ENCODE measurements at regions not wholly inside any gene's neighbourhood (a gene's known extent, or its start where the extent isn't known, plus 50 kb on each side); places are given as distances from the start of the nearest gene placed in this dataset.

GRCh38 chr18:43776997-43777396 lies 499.7 kb upstream of the SYT4 start:
- H3K79me2 ChIP-seq (ENCODE audit: insufficient read depth, low read length): no peaks in the 10 kb centered on the region
- no peaks in the 10 kb centered on the region for H3K9me3 ChIP-seq (ENCODE audit: insufficient read depth, low read depth, low read length)
- no peaks in the 10 kb centered on the region for H4K20me1 ChIP-seq (ENCODE audit: insufficient read depth, low read length)
- TF ChIP-seq CTCF (IDR thresholded peaks at IDR 0.05; ENCODE audit: insufficient read depth, low read depth, low read length) (no peak), EZH2 (IDR thresholded peaks at IDR 0.05; ENCODE audit: insufficient read depth, low read length) (no peak)
- no peak overlapping the region for H3K9ac ChIP-seq (ENCODE audit: low read length)
- no peak overlapping the region for H2AFZ ChIP-seq (ENCODE audit: low read depth, low read length)
- peaks cover 3% of the 10 kb centered on the region for H3K4me1 ChIP-seq (ENCODE audit: insufficient read depth, low read length)
- no peaks in the 10 kb centered on the region for H3K27me3 Mint-ChIP-seq (ENCODE audit: low read depth, unreplicated experiment)
- no peaks in the 10 kb centered on the region for H3K36me3 ChIP-seq (ENCODE audit: insufficient read depth, low read length)
- H3K4me2 ChIP-seq (ENCODE audit: low read length): no peak overlapping the region
- H3K27ac Mint-ChIP-seq (ENCODE audit: unreplicated experiment): no peak overlapping the region
- H3K4me3 ChIP-seq (ENCODE audit: insufficient read depth, low read depth, low read length): no peak overlapping the region
- no peak overlapping the region for H3K4me3 Mint-ChIP-seq (ENCODE audit: unreplicated experiment)
- peaks cover 15% of the 10 kb centered on the region for H3K4me1 Mint-ChIP-seq (ENCODE audit: low read depth, unreplicated experiment)
- H3K36me3 Mint-ChIP-seq (ENCODE audit: low read depth, unreplicated experiment): no peaks in the 10 kb centered on the region
- DNase-seq (ENCODE audit: low read depth) (no peak), FAIRE-seq (peak; percentile 5)
- H3K27ac ChIP-seq (ENCODE audit: low read depth, low read length): no peak overlapping the region
- no peaks in the 10 kb centered on the region for H3K9me3 Mint-ChIP-seq (ENCODE audit: unreplicated experiment)
- H3K27me3 ChIP-seq (ENCODE audit: insufficient read depth, low read length): no peaks in the 10 kb centered on the region

GRCh38 chr18:43777636-43778304 lies 500.5 kb upstream of the SYT4 start:
- DNase-seq (ENCODE audit: low read depth) (no peak), FAIRE-seq (no peak)
- Histone ChIP-seq H4K20me1 (ENCODE audit: insufficient read depth, low read length) (no peaks in the 10 kb centered on the region), H3K36me3 (ENCODE audit: insufficient read depth, low read length) (no peaks in the 10 kb centered on the region), H3K4me2 (ENCODE audit: low read length) (no peak overlapping the region), H3K9ac (ENCODE audit: low read length) (no peak overlapping the region), H3K9me3 (ENCODE audit: insufficient read depth, low read depth, low read length) (no peaks in the 10 kb centered on the region), H3K27ac (ENCODE audit: low read depth, low read length) (no peak overlapping the region), H3K4me1 (ENCODE audit: insufficient read depth, low read length) (peaks cover 3% of the 10 kb centered on the region), H2AFZ (ENCODE audit: low read depth, low read length) (no peak overlapping the region), H3K4me3 (ENCODE audit: insufficient read depth, low read depth, low read length) (no peak overlapping the region), H3K27me3 (ENCODE audit: insufficient read depth, low read length) (no peaks in the 10 kb centered on the region), H3K79me2 (ENCODE audit: insufficient read depth, low read length) (no peaks in the 10 kb centered on the region)
- H3K4me3 Mint-ChIP-seq (ENCODE audit: unreplicated experiment): no peak overlapping the region
- TF ChIP-seq EZH2 (IDR thresholded peaks at IDR 0.05; ENCODE audit: insufficient read depth, low read length): no peak
- no peak for TF ChIP-seq CTCF (IDR thresholded peaks at IDR 0.05; ENCODE audit: insufficient read depth, low read depth, low read length)
- no peak overlapping the region for H3K27ac Mint-ChIP-seq (ENCODE audit: unreplicated experiment)
- no peaks in the 10 kb centered on the region for H3K36me3 Mint-ChIP-seq (ENCODE audit: low read depth, unreplicated experiment)
- H3K27me3 Mint-ChIP-seq (ENCODE audit: low read depth, unreplicated experiment): no peaks in the 10 kb centered on the region
- H3K4me1 Mint-ChIP-seq (ENCODE audit: low read depth, unreplicated experiment): peaks cover 15% of the 10 kb centered on the region
- no peaks in the 10 kb centered on the region for H3K9me3 Mint-ChIP-seq (ENCODE audit: unreplicated experiment)

GRCh38 chr18:43780782-43781340 lies 503.6 kb upstream of the SYT4 start:
- no peak overlapping the region for H2AFZ ChIP-seq (ENCODE audit: low read depth, low read length)
- no peak for TF ChIP-seq CTCF (IDR thresholded peaks at IDR 0.05; ENCODE audit: insufficient read depth, low read depth, low read length)
- TF ChIP-seq EZH2 (IDR thresholded peaks at IDR 0.05; ENCODE audit: insufficient read depth, low read length): no peak
- H3K9me3 ChIP-seq (ENCODE audit: insufficient read depth, low read depth, low read length): no peaks in the 10 kb centered on the region
- Mint-ChIP-seq H3K27ac (ENCODE audit: unreplicated experiment) (peak overlapping the region; percentile 48), H3K9me3 (ENCODE audit: unreplicated experiment) (no peaks in the 10 kb centered on the region), H3K36me3 (ENCODE audit: low read depth, unreplicated experiment) (no peaks in the 10 kb centered on the region), H3K4me3 (ENCODE audit: unreplicated experiment) (no peak overlapping the region), H3K27me3 (ENCODE audit: low read depth, unreplicated experiment) (no peaks in the 10 kb centered on the region), H3K4me1 (ENCODE audit: low read depth, unreplicated experiment) (peaks cover 17% of the 10 kb centered on the region)
- peak overlapping the region; percentile 23 for H3K4me2 ChIP-seq (ENCODE audit: low read length)
- FAIRE-seq (no peak), DNase-seq (ENCODE audit: low read depth) (peak; percentile 51)
- H3K4me3 ChIP-seq (ENCODE audit: insufficient read depth, low read depth, low read length): no peak overlapping the region
- no peaks in the 10 kb centered on the region for H3K27me3 ChIP-seq (ENCODE audit: insufficient read depth, low read length)
- H3K9ac ChIP-seq (ENCODE audit: low read length): no peak overlapping the region
- H3K36me3 ChIP-seq (ENCODE audit: insufficient read depth, low read length): no peaks in the 10 kb centered on the region
- no peaks in the 10 kb centered on the region for H4K20me1 ChIP-seq (ENCODE audit: insufficient read depth, low read length)
- H3K79me2 ChIP-seq (ENCODE audit: insufficient read depth, low read length): no peaks in the 10 kb centered on the region
- H3K27ac ChIP-seq (ENCODE audit: low read depth, low read length): no peak overlapping the region
- H3K4me1 ChIP-seq (ENCODE audit: insufficient read depth, low read length): peaks cover 3% of the 10 kb centered on the region
